NB4 (cell line): ENCODE measurements at regions not wholly inside any gene's neighbourhood (a gene's known extent, or its start where the extent isn't known, plus 50 kb on each side); places are given as distances from the start of the nearest gene placed in this dataset.

Source experiments
- MYC ChIP-seq: IDR thresholded peaks from 2 replicates; pipeline ENCODE4 v1.6.1; 2011; ENCODE audit warnings: low read depth, low read length
- POLR2A ChIP-seq: IDR thresholded peaks from 2 replicates; pipeline ENCODE4 v1.6.1; 2011; ENCODE audit warnings: mild to moderate bottlenecking; ENCODE audit not compliant: insufficient read length; ENCODE audit errors: extremely low read depth
- TF ChIP-seq, protein P1 (sequence below): IDR thresholded peaks from one replicate; pipeline ENCODE4 v1.5.1; 2012; ENCODE audit warnings: low read depth, low read length
- TF ChIP-seq, protein P2 (sequence below): IDR thresholded peaks from 2 replicates; pipeline ENCODE4 v1.6.1; 2011; ENCODE audit warnings: low read depth, low read length

DNA sequence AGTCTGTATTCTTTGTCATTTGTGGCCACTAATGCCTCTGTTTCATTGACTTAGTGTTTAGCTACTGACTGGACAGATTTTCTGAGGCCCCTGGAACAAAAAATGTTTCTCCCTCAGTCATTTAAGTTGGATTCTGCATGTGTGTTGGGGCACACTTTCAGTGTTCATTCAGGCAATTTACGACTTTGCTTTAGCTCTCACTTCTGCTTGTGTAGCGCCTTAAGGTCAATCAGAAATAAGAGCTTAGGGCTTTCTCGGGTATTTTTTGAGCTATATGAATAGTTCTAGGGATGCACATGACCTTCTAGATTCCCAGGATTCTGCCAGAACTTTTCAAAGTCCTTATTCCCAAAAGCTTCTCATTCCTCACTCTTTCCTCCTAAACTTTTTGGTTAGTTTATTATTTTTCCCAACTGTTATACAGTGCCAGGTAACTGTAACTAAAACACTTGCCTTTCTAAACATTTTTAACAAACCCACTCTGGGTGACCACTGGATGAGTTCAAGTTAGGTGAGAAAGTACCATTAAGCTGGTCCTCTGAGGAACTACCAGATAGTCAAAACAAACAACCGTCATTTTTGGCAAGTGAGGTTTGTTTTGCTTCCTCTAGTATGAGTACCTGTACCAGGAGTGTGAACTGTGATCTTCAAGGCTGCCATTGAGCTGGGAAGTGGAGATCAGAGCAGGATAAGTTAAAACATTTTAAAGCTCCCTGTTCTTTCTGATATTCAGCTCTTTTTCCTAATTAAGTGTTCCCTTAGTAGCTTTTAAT lies 571.3 kb upstream of the TLE4 start:
- TF ChIP-seq POLR2A (no peak), MYC (no peak)
- TF ChIP-seq, protein P1, sequence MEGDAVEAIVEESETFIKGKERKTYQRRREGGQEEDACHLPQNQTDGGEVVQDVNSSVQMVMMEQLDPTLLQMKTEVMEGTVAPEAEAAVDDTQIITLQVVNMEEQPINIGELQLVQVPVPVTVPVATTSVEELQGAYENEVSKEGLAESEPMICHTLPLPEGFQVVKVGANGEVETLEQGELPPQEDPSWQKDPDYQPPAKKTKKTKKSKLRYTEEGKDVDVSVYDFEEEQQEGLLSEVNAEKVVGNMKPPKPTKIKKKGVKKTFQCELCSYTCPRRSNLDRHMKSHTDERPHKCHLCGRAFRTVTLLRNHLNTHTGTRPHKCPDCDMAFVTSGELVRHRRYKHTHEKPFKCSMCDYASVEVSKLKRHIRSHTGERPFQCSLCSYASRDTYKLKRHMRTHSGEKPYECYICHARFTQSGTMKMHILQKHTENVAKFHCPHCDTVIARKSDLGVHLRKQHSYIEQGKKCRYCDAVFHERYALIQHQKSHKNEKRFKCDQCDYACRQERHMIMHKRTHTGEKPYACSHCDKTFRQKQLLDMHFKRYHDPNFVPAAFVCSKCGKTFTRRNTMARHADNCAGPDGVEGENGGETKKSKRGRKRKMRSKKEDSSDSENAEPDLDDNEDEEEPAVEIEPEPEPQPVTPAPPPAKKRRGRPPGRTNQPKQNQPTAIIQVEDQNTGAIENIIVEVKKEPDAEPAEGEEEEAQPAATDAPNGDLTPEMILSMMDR, result no peak
- TF ChIP-seq, protein P2, sequence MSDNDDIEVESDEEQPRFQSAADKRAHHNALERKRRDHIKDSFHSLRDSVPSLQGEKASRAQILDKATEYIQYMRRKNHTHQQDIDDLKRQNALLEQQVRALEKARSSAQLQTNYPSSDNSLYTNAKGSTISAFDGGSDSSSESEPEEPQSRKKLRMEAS, result no peak
